GM13976 (cell line): ENCODE measurements at regions not wholly inside any gene's neighbourhood (a gene's known extent, or its start where the extent isn't known, plus 50 kb on each side); places are given as distances from the start of the nearest gene placed in this dataset.
"Not testable (repeated sequence)": the region's sequence is repeated elsewhere in the genome, so short reads cannot be mapped to it uniquely, and the experiment has no call there.

Source experiments
- DNase-seq: peaks from one replicate; pipeline ENCODE4 v3.0.0; 2012; ENCODE audit warnings: low spot score
- CTCF ChIP-seq: IDR thresholded peaks from 2 replicates; pipeline ENCODE4 v1.5.1; 2012; ENCODE audit warnings: borderline replicate concordance, mild to moderate bottlenecking; ENCODE audit not compliant: insufficient read depth; ENCODE audit errors: extremely low read depth, missing control alignments, control extremely low read depth
- in situ Hi-C: fragments of 300-500 bp; cut with MboI; formaldehyde crosslinking; loops from one replicate; pipeline ENCODE4 v1.12.0; 2022; ENCODE audit warnings: low sequenced_read_pairs, mixed read lengths, inconsistent platforms; ENCODE audit not compliant: unreplicated experiment

GRCh38 chr5:166726406-166726805 is 1565.0 kb upstream of the WWC1 start:
- in situ Hi-C loops: no loop called here
- no peak for DNase-seq
- no peak for TF ChIP-seq CTCF

GRCh38 chr5:166742951-166743350 is 1548.5 kb upstream of the WWC1 start:
- in situ Hi-C loops, DNase-seq: not testable (repeated sequence)

- TF ChIP-seq CTCF: no peak
- in situ Hi-C loops: no loop called here
- no peak for DNase-seq
These were observed 1544.9 kb upstream of the WWC1 start for GRCh38 chr5:166746506-166746905.

GRCh38 chr5:166750376-166750775 is 1541.1 kb upstream of the WWC1 start:
- TF ChIP-seq CTCF: no peak
- no peak for DNase-seq
- in situ Hi-C loops: no loop called here

GRCh38 chr5:166758151-166758550 is 1533.3 kb upstream of the WWC1 start:
- no peak for DNase-seq
- no peak for TF ChIP-seq CTCF
- in situ Hi-C loops: no loop called here

- no peak for TF ChIP-seq CTCF
- in situ Hi-C loops: no loop called here
- no peak for DNase-seq
These were observed 1523.6 kb upstream of the WWC1 start for GRCh38 chr5:166767858-166768257.

GRCh38 chr5:166768536-166768935 is 1522.9 kb upstream of the WWC1 start:
- in situ Hi-C loops: no loop called here
- DNase-seq: no peak
- no peak for TF ChIP-seq CTCF
